ENCODE measurements at regions not wholly inside any gene's neighbourhood (a gene's known extent, or its start where the extent isn't known, plus 50 kb on each side); places are given as distances from the start of the nearest gene placed in this dataset.

- DNase-seq (ENCODE audit: low spot score in 2 of 2) (no peak), ATAC-seq (replicated peaks; ENCODE audit: extremely low read depth, poor library complexity, severe bottlenecking) (no peak)
- H3K4me3 Mint-ChIP-seq = no peak overlapping the region
- H3K27me3 Mint-ChIP-seq = no peaks in the 10 kb centered on the region
- no peaks in the 10 kb centered on the region for H3K4me1 Mint-ChIP-seq
- no peak overlapping the region for H3K27ac Mint-ChIP-seq (ENCODE audit: low read depth)
- no peaks in the 10 kb centered on the region for H3K36me3 Mint-ChIP-seq (ENCODE audit: insufficient read depth)
- H3K9me3 Mint-ChIP-seq = no peaks in the 10 kb centered on the region
Observed at GRCh38 chr2:120834206-120834605, 98.5 kb downstream of the GLI2 start.

DNA sequence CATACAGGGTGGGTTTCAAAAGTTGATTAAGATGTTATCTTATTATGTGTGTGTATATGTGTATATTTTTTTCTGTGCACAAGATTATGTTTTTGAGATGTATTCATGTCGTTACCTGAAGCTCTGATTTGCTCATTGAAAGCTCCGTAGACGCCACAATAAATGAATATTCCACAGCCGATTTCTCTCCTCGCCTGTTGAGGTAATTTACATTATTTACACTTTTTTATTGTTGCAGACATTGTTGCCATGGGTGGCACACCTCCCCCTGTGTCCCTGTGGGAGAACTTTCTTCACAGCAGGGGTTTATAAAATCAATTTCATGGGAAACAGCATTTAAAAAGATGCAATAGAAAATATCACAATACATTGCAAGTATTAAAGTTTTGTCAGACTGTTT lies 100.6 kb downstream of the GLI2 start:
- DNase-seq (ENCODE audit: low spot score in 2 of 2) (no peak), ATAC-seq (replicated peaks; ENCODE audit: extremely low read depth, poor library complexity, severe bottlenecking) (no peak)
- Mint-ChIP-seq H3K27me3 (peaks cover 19% of the 10 kb centered on the region), H3K4me3 (no peak overlapping the region), H3K9me3 (no peaks in the 10 kb centered on the region), H3K36me3 (ENCODE audit: insufficient read depth) (no peaks in the 10 kb centered on the region), H3K27ac (ENCODE audit: low read depth) (no peak overlapping the region), H3K4me1 (no peaks in the 10 kb centered on the region)

- no peak for ATAC-seq (replicated peaks; ENCODE audit: extremely low read depth, poor library complexity, severe bottlenecking)
- peaks cover 23% of the 10 kb centered on the region for H3K27me3 Mint-ChIP-seq
- H3K9me3 Mint-ChIP-seq = no peaks in the 10 kb centered on the region
- DNase-seq (ENCODE audit: low spot score in 2 of 2) = no peak
- H3K36me3 Mint-ChIP-seq (ENCODE audit: insufficient read depth) = no peaks in the 10 kb centered on the region
- no peak overlapping the region for H3K4me3 Mint-ChIP-seq
- no peaks in the 10 kb centered on the region for H3K4me1 Mint-ChIP-seq
- no peak overlapping the region for H3K27ac Mint-ChIP-seq (ENCODE audit: low read depth)
Observed at GRCh38 chr2:120840795-120841487, 105.3 kb downstream of the GLI2 start.

DNA sequence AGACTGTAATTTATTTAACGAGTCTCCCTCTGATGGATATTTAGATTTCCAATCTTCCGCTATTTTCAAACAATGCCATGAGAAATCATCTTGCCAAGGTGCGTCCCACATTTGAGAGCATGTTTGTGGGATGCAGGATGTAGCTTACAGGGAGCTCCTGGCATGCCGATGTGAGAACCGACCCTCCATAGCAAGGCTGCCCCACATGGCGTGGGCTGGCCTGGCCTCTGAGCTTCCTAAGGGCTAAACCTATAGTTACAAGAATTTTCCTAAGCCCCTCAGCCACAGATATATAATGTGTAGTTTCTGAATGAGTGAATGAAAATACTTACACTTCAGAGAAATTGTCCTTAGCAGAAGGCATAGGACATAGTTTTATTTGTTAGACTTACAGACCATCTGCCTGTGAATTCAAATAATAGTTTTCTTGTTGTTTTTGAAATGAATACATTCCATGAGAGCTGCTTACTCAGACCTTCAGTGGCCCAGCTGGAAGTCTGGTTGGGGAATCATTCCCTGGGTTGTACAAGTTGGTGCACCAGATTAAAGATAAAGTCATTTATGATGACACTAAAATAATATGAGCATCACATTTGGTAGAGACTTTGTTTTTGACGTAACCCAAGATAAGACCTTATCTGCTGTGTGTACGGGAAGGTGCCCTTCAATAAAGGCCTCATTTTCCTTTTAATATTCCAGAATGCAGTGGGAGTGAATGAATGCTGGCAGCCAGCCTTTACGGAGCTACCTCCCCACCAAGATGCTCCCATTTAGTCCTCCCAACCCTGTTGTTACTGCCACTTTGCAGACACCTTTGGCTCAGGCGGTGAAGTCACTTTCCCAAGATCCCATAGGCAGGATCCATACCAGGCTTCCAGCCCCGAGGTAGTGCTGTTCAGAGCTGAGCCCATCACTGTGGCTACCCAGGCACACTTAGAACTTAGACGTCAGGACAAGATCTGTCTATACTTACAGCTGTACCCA lies 107.1 kb downstream of the GLI2 start:
- Mint-ChIP-seq H3K27ac (ENCODE audit: low read depth) (no peak overlapping the region), H3K4me3 (no peak overlapping the region), H3K36me3 (ENCODE audit: insufficient read depth) (no peaks in the 10 kb centered on the region), H3K9me3 (no peaks in the 10 kb centered on the region), H3K27me3 (peaks cover 23% of the 10 kb centered on the region), H3K4me1 (no peaks in the 10 kb centered on the region)
- ATAC-seq (replicated peaks; ENCODE audit: extremely low read depth, poor library complexity, severe bottlenecking) (no peak), DNase-seq (ENCODE audit: low spot score in 2 of 2) (no peak)

- no peak overlapping the region for H3K27ac Mint-ChIP-seq (ENCODE audit: low read depth)
- H3K4me1 Mint-ChIP-seq = no peaks in the 10 kb centered on the region
- no peaks in the 10 kb centered on the region for H3K36me3 Mint-ChIP-seq (ENCODE audit: insufficient read depth)
- H3K4me3 Mint-ChIP-seq = no peak overlapping the region
- ATAC-seq (replicated peaks; ENCODE audit: extremely low read depth, poor library complexity, severe bottlenecking) = no peak
- H3K9me3 Mint-ChIP-seq = no peaks in the 10 kb centered on the region
- no peak for DNase-seq (ENCODE audit: low spot score in 2 of 2)
- H3K27me3 Mint-ChIP-seq = peaks cover 23% of the 10 kb centered on the region
Observed at GRCh38 chr2:120844070-120844738, 108.5 kb downstream of the GLI2 start.

DNA sequence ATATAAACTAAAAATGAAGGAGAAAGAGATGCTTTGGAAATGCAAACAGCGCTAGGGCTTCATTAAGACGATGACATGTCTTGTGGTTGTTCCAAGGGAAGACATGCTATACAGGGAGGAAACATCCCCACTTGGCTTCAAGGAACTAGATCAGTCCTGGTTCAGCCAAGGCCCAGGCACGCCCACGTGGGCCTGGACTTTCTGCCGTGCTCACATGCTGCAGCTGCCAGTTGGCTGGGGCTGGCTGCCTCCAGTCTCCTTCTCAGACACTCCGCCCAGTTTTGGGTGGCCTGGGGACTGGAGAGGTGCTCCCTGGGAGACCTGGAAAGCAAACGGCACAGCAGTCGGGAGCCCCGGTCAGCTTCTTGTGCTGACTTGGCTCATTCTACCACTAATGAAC lies 109.6 kb downstream of the GLI2 start:
- H3K4me1 Mint-ChIP-seq = no peaks in the 10 kb centered on the region
- H3K27ac Mint-ChIP-seq (ENCODE audit: low read depth) = no peak overlapping the region
- peaks cover 14% of the 10 kb centered on the region for H3K27me3 Mint-ChIP-seq
- H3K9me3 Mint-ChIP-seq = peaks cover 7% of the 10 kb centered on the region
- no peak for ATAC-seq (replicated peaks; ENCODE audit: extremely low read depth, poor library complexity, severe bottlenecking)
- no peak overlapping the region for H3K4me3 Mint-ChIP-seq
- H3K36me3 Mint-ChIP-seq (ENCODE audit: insufficient read depth) = no peaks in the 10 kb centered on the region
- no peak for DNase-seq (ENCODE audit: low spot score in 2 of 2)

DNA sequence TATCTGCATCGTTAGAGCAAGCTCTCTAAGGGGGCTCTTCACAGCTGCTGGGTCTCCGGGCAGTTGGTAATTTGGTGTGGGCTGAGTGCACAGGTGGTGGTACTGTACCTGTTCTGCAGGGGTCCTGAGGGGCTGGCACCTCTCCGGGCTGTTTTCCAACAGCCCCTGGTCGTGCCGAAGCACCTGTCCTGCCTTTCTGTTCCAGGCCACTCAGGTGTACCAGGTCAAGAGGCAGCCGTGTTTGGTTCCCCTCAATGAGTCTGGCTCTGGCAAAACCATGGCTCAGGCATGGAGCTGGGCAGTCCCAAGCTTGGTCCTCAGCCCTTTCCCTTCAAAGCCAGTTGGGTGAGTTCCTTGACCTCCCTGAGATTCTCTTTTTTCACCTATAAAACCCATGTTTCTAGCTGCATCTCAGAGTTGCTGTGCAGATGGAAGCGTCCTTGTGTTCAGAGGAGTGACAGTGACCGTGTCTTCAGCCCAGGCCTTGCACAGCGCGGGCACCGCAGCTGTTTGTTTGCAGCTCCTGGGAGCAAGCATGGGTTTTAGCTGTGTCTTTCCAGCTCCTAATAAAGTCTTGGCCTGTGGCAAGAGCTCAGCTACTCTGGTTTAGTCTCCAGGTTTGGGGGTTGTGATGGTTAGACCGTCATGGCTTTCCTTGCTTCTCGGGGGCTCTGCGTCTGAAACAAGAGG lies 110.9 kb downstream of the GLI2 start:
- DNase-seq (ENCODE audit: low spot score in 2 of 2) (no peak), ATAC-seq (replicated peaks; ENCODE audit: extremely low read depth, poor library complexity, severe bottlenecking) (no peak)
- no peak overlapping the region for H3K27ac Mint-ChIP-seq (ENCODE audit: low read depth)
- no peaks in the 10 kb centered on the region for H3K4me1 Mint-ChIP-seq
- H3K27me3 Mint-ChIP-seq = peaks cover 1% of the 10 kb centered on the region
- no peak overlapping the region for H3K4me3 Mint-ChIP-seq
- no peaks in the 10 kb centered on the region for H3K36me3 Mint-ChIP-seq (ENCODE audit: insufficient read depth)
- H3K9me3 Mint-ChIP-seq = peaks cover 7% of the 10 kb centered on the region

DNA sequence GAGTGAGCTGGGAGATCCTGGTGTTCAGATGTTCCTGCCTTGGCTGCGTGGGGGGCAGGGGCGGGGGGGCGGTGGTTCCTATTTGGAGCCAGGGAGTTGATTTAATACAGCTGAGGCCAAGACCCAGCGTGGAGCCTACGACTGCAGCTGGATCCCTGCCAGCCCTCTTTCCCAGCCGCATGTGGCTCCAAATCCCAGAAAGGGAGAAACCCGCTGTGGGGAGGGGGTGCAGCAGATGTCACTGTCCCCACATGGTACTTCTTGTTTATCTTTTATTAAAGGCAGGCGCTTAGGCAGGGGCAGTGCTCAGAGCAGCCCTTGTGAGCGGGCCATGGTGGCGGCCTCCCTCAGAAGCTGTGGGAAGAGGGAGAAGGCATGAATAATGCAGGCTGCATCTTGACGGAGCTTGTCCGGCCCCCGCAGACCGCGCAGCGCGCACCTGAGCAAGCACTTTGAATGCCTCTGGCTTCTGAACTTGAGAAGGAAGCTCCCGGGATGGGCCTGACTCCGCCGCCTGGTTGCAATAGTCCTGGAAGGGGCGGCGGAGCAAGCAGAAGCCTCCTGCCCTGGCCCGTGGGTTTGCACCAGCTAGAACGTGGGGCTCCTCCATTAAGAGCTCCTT lies 112.1 kb downstream of the GLI2 start:
- Mint-ChIP-seq H3K4me1 (no peaks in the 10 kb centered on the region), H3K4me3 (no peak overlapping the region), H3K9me3 (peaks cover 7% of the 10 kb centered on the region), H3K27me3 (no peaks in the 10 kb centered on the region), H3K27ac (ENCODE audit: low read depth) (no peak overlapping the region), H3K36me3 (ENCODE audit: insufficient read depth) (no peaks in the 10 kb centered on the region)
- no peak for DNase-seq (ENCODE audit: low spot score in 2 of 2)
- ATAC-seq (replicated peaks; ENCODE audit: extremely low read depth, poor library complexity, severe bottlenecking) = no peak

DNA sequence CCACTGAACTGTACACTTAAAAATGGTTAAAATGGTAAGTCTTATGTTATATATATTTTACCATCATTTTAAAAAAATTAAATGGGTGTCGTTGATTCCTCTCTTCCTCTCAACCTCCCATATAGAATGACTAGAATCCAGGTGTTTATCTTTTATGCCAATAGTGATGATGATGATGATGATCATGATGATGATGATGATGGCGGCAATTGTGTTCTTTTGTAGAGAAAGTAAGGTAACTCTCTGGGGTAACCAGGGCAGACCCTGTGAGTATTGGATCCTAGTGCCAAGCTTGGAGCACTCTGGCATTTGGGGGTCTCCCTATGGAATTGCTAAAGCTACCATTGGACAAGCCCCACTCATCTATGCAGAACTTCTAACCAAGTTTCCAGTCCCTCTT lies 113.6 kb downstream of the GLI2 start:
- DNase-seq (ENCODE audit: low spot score in 2 of 2) = no peak
- no peak overlapping the region for H3K4me3 Mint-ChIP-seq
- no peak for ATAC-seq (replicated peaks; ENCODE audit: extremely low read depth, poor library complexity, severe bottlenecking)
- peaks cover 7% of the 10 kb centered on the region for H3K9me3 Mint-ChIP-seq
- H3K27ac Mint-ChIP-seq (ENCODE audit: low read depth) = no peak overlapping the region
- H3K4me1 Mint-ChIP-seq = no peaks in the 10 kb centered on the region
- no peaks in the 10 kb centered on the region for H3K27me3 Mint-ChIP-seq
- no peaks in the 10 kb centered on the region for H3K36me3 Mint-ChIP-seq (ENCODE audit: insufficient read depth)

- Mint-ChIP-seq H3K27ac (ENCODE audit: low read depth) (no peak overlapping the region), H3K4me1 (no peaks in the 10 kb centered on the region), H3K9me3 (peaks cover 7% of the 10 kb centered on the region), H3K27me3 (no peaks in the 10 kb centered on the region), H3K36me3 (ENCODE audit: insufficient read depth) (no peaks in the 10 kb centered on the region), H3K4me3 (no peak overlapping the region)
- no peak for DNase-seq (ENCODE audit: low spot score in 2 of 2)
- ATAC-seq (replicated peaks; ENCODE audit: extremely low read depth, poor library complexity, severe bottlenecking) = no peak
Observed at GRCh38 chr2:120850551-120850950, 114.9 kb downstream of the GLI2 start.

GRCh38 chr2:120851116-120851773 lies 115.6 kb downstream of the GLI2 start:
- ATAC-seq (replicated peaks; ENCODE audit: extremely low read depth, poor library complexity, severe bottlenecking) (no peak), DNase-seq (ENCODE audit: low spot score in 2 of 2) (no peak)
- Mint-ChIP-seq H3K4me3 (no peak overlapping the region), H3K4me1 (no peaks in the 10 kb centered on the region), H3K27ac (ENCODE audit: low read depth) (no peak overlapping the region), H3K27me3 (no peaks in the 10 kb centered on the region), H3K9me3 (peaks cover 7% of the 10 kb centered on the region), H3K36me3 (ENCODE audit: insufficient read depth) (no peaks in the 10 kb centered on the region)

Measured in central memory CD8-positive, alpha-beta T cell (primary cell).